HS-27A (cell line): ENCODE measurements at regions not wholly inside any gene's neighbourhood (a gene's known extent, or its start where the extent isn't known, plus 50 kb on each side); places are given as distances from the start of the nearest gene placed in this dataset.
"Not testable (repeated sequence)": the region's sequence is repeated elsewhere in the genome, so short reads cannot be mapped to it uniquely, and the experiment has no call there.

Source experiments
- DNase-seq: peaks from one replicate; pipeline ENCODE4 v3.0.0-alpha.2; 2012; ENCODE audit warnings: low read depth, missing footprints

GRCh38 chr14:58752771-58753201 is 115.0 kb downstream of the DACT1 start:
- no peak for DNase-seq

DNA sequence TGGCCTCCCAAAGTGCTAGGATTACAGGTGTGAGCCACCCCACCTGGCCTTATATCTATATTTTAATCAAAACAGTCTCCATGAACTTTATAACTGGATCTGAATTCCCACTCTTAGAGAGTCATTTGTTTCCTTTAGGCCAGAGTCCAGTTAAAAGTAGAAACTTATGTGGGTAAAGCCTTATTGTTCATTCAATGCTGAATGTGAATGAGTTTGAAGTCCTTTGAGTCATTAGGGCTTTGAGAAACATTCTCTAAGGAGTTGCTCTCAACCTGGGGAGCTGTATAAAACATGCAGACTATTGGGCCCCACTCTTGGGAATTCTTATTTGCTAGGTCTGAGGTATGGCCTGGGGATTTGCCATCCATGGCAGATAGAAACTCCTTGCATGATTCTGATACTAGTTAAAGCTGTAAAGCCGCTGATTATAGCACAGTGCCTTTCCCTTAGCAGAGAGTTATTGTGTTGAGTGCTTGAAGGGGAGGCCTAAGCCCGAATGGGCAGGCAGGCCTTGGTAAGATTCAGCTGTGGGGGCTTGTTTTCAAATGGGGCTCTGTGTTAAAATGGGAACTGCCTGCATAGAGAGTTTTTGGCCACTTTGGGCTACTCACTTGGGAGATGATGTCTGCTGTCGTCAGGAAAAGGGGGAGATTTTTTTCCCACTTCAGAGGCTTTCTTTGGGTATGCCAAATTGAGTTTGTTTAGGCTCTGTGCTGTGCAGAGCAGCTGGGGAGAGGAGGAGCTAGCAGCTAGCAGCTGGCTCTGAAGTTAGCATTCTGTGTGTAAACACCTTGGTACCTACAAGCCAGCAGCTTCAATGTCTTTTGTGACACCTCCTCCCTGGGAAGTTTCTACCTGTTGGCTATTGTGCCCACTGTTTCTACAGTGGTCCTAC is 117.5 kb downstream of the DACT1 start:
- no peak for DNase-seq

GRCh38 chr14:58760121-58760520 is 122.4 kb downstream of the DACT1 start:
- DNase-seq = no peak

GRCh38 chr14:58762629-58763028 is 124.9 kb downstream of the DACT1 start:
- no peak for DNase-seq

DNA sequence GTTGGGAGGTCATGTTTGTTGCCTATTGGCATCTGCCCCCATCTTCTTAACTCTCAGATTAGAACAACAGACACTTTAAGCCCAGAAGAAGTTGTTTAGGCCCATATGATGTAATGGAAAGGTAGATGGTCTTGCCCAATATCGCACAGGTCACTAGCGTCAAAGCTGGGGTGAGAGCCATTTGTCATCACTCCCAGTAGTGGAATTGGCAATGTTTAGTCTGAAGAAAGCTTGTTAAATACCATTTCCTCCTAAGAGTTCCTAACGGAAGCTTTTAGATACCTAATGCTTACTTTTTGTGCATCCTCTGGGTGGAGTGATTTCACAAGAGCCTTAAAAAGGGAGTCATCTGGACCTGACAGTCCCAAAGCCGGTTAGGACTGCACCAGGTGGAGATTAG is 125.4 kb downstream of the DACT1 start:
- DNase-seq = no peak

GRCh38 chr14:58765418-58765831 is 127.7 kb downstream of the DACT1 start:
- DNase-seq = no peak

- no peak for DNase-seq
Observed at GRCh38 chr14:58765843-58766242, 128.1 kb downstream of the DACT1 start.

- DNase-seq = no peak
Observed at GRCh38 chr14:58769011-58769643, 131.4 kb downstream of the DACT1 start.

GRCh38 chr14:58769771-58770170 is 132.0 kb downstream of the DACT1 start:
- no peak for DNase-seq

DNA sequence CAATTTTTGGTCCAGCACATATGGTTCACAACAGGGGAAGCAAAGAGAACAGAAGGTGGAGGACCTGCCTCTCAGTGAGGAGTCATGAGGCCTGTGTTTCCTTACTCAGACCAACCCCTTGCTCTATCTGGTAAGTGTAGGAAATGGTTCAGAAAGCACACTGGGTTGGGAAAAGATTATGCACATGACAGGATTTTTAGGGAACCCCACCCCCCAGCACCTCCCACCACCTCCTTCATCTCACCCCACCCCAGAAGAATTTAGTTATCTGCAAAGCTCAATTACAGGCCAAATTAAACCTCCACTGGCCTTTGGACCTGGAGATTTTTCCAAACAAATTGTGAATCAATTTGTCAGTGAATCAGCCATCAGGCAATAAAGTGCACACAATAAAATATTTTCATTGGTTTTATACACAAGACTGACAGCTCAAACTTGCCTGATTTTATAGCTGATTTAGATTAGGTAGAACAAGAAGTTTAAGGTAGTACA is 132.8 kb downstream of the DACT1 start:
- DNase-seq = no peak

DNA sequence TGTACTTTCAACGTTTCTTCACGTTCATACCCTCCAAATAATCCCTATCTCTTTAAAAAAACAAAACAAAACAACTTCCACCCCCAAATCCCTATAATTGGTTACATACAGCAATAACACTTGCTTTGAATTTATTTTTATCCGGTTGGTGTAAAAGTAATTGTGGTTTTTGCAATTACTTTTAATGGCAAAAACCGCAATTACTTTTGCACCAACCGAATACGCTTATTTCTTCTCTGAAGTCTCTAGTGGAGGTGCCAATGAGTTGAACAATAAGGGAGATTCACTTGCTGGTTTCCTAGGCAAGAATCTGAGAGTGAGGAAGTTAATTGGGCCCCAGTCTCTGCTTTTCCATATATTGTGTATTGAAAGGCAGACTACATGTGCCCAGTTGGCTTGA is 133.3 kb downstream of the DACT1 start:
- no peak for DNase-seq

GRCh38 chr14:58772116-58772515 is 134.4 kb downstream of the DACT1 start:
- no peak for DNase-seq

GRCh38 chr14:58772794-58773620 is 135.2 kb downstream of the DACT1 start:
- DNase-seq = no peak

DNA sequence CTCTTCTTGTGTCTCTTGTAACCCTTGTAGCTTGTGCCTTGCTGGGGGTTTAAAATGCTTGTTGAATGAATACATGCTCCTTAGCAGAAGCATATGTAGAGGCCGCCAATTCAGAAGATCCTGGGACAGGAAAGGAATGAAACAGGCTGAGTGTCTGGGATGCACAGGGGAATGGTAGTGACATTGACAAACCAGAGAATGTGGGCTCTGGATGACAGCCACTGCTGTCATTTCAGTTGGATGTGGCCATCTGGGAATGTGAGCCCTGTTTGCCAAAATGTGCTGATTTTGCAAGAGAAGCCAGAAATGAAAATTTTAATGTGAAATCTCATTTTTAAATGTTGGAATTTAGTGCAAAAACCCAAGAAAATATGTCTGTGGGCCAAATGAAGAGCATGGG is 136.8 kb downstream of the DACT1 start:
- no peak for DNase-seq

DNA sequence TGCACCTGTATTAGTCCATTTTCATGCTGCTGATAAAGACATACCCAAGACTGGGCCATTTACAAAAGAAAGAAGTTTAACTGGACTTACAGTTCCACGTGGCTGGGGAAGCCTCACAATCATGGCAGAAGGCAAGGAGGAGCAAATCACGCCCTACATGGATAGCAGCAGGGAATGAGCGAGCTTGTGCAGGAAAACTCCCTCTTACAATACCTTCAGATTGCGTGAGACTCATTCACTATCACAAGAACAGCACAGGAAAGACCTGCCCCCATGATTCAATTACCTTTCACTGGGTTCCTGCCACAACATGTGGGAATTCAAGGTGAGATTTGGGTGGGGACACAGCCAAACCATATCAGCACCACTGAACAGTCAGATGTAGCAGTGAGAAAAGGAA is 137.4 kb downstream of the DACT1 start:
- not testable (repeated sequence) for DNase-seq

DNA sequence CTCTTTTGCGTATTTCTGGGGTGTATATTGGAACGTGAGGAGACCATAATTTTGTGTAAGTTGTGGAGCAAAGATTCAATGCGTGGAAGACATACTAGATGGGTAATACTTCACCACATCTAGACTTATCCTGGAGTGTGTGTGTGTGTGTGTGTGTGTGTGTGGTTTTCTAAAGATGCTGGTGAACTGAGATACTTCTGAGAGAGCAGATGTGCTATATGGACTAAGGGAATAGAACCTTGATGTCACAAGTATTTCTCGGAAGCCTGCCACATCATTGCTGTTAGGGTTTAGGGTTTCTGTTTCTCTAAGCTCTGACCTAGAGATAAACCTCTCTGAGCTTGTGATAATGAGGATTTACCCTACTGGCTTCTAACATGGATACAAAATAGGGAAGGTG is 138.8 kb downstream of the DACT1 start:
- no peak for DNase-seq

GRCh38 chr14:58777541-58777979 is 139.8 kb downstream of the DACT1 start:
- no peak for DNase-seq

- no peak for DNase-seq
Observed at GRCh38 chr14:58778202-58778601, 140.4 kb downstream of the DACT1 start.

GRCh38 chr14:58779376-58779775 is 141.6 kb downstream of the DACT1 start:
- DNase-seq = no peak

DNA sequence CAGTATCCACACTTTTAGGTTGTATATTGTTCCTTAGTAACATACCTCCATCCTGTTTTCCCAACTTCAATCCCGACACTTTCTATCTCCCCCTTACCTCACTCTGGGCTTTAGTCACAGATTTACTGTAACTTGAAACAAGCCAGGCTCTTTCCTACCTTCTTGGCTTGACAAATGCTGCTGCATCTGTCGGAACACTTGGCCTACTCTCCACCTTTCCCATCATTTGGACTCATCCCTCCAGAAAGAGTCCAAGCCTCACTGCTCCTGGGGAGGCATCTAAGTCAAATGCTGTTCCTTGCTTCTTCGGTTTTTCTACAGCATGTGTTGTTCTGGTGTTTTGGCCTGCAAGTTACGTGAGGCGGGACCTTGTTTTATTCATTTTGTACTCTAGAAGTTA is 142.4 kb downstream of the DACT1 start:
- DNase-seq = no peak

DNA sequence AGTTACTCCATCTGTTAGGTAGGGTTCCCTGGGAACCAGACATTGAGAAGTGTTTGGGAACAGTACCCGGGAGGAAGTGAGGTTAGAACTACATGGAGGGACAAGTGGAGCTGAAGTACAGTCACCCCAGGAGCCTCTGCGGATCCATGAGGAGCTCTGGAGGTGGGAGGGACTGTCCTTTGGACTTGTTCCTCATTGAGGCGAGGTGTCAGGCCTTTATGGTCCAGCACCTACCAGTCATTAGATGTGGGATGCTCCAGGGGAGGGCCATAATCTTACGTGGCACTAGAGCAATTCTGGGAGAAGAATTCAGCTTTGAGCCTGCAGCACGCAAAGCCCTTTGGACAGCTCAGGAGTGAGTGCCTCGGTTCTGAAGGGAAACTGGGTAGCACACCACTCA is 142.8 kb downstream of the DACT1 start:
- DNase-seq = no peak

- DNase-seq = no peak
Observed at GRCh38 chr14:58782011-58782410, 144.2 kb downstream of the DACT1 start.
